GM20431 (cell line): ENCODE measurements at regions not wholly inside any gene's neighbourhood (a gene's known extent, or its start where the extent isn't known, plus 50 kb on each side); places are given as distances from the start of the nearest gene placed in this dataset.

Experiments used
- in situ Hi-C: fragments of 300-500 bp; cut with MseI, MboI; formaldehyde crosslinking; loops from one replicate; pipeline ENCODE4 v1.15.0; 2020; ENCODE audit warnings: low sequenced_read_pairs; ENCODE audit not compliant: unreplicated experiment

- in situ Hi-C loops = no loop called here
These were observed 463.9 kb upstream of the TBX3 start for GRCh38 chr12:115147916-115148315.

GRCh38 chr12:115146453-115146852, 462.5 kb upstream of the TBX3 start:
- in situ Hi-C loops = no loop called here

- in situ Hi-C loops = no loop called here
These were observed 460.4 kb upstream of the TBX3 start for GRCh38 chr12:115144425-115144824.

- in situ Hi-C loops = no loop called here
These were observed 457.1 kb upstream of the TBX3 start for GRCh38 chr12:115140981-115141655.

GRCh38 chr12:115137812-115138521, 454.0 kb upstream of the TBX3 start:
- in situ Hi-C loops = no loop called here

- in situ Hi-C loops = no loop called here
These were observed 451.8 kb upstream of the TBX3 start for GRCh38 chr12:115135800-115136211.

GRCh38 chr12:115134298-115134697, 450.3 kb upstream of the TBX3 start:
- in situ Hi-C loops = no loop called here

GRCh38 chr12:115132905-115133304, 448.9 kb upstream of the TBX3 start:
- in situ Hi-C loops = no loop called here

- in situ Hi-C loops = no loop called here
These were observed 448.2 kb upstream of the TBX3 start for GRCh38 chr12:115132145-115132544.

- in situ Hi-C loops = no loop called here
These were observed 445.8 kb upstream of the TBX3 start for GRCh38 chr12:115129727-115130126.

- in situ Hi-C loops = no loop called here
These were observed 437.1 kb upstream of the TBX3 start for GRCh38 chr12:115121053-115121452.

- in situ Hi-C loops = no loop called here
These were observed 434.3 kb upstream of the TBX3 start for GRCh38 chr12:115118177-115118724.

GRCh38 chr12:115114140-115114539, 430.2 kb upstream of the TBX3 start:
- in situ Hi-C loops = no loop called here

- in situ Hi-C loops = no loop called here
These were observed 425.9 kb upstream of the TBX3 start for GRCh38 chr12:115109863-115110262.

- in situ Hi-C loops = no loop called here
These were observed 424.4 kb upstream of the TBX3 start for GRCh38 chr12:115108129-115109100.

- in situ Hi-C loops = no loop called here
These were observed 420.2 kb upstream of the TBX3 start for GRCh38 chr12:115103884-115104883.

GRCh38 chr12:115102450-115102849, 418.5 kb upstream of the TBX3 start:
- in situ Hi-C loops = no loop called here

GRCh38 chr12:115101520-115101919, 417.5 kb upstream of the TBX3 start:
- in situ Hi-C loops = no loop called here

GRCh38 chr12:115097416-115097815, 413.4 kb upstream of the TBX3 start:
- in situ Hi-C loops = no loop called here
